Stimulated activated CD4-positive, alpha-beta T cell treated with anti-CD3 and anti-CD28 coated beads, TNF-alpha, amount 100 ng/mL, for 24 hours (primary cell): ENCODE measurements at regions not wholly inside any gene's neighbourhood (a gene's known extent, or its start where the extent isn't known, plus 50 kb on each side); places are given as distances from the start of the nearest gene placed in this dataset.
"Not testable (repeated sequence)": the region's sequence is repeated elsewhere in the genome, so short reads cannot be mapped to it uniquely, and the experiment has no call there.

Experiments
- DNase-seq, 3 experiments: peaks; one replicate each; pipeline ENCODE4 v3.0.0-alpha.2; 2020; ENCODE audit warnings: low read depth in 3 of 3

DNA sequence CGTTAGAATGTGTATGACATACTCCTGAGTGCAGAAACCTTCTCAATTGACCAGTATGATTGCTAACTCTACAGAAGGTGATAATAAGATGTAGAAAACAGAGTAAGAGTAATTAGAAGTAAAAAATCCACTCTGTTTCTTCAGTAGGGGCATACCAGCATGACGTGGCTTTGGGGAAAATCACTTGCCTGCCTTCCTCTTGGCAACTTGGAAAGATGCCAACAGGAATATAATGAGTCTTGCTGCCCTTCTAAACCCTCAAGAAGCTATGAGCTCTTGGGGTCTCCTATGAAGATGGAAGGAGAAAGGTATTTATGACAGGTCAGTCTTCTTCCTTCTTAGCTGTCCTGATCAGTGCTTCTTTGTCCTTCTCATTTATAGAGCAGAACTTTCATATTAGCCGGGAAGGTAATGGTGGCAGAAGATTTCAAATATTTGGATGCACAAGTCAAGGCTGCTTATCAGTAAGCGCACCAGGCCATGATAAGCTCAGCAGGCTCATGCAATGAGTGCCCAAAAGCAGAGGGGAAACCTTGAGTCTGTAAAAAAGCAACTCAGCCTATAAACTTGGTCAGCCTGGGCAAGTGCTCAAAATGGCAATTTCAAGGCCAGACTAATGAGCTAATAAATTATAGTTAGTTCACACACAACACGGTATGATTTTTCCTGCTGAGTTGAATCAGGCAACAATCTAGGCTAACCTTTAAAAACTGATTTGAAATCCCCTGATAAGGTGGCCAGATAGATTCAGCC is 69.7 kb upstream of the PPARGC1A start:
- no peak for DNase-seq

DNA sequence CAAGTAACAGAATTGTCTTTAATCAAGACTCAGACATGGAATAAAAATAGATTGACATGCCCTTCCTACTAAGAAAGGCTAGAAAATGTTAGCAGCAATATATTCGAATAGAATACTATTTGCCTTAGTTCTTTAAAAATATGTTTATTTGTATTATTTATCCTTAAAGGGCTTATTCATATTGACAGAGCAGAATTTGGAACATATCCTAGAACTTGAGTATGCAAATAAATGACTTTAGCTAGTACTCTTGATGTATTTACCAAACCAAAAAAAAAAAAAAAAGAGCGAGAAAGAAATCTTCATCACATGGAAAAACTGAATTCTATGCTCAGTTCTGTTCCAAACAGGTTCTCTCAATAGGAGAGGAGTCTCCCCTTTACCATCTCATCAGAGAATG is 68.9 kb upstream of the PPARGC1A start:
- no peak for DNase-seq

GRCh38 chr4:23957465-23957864 is 67.6 kb upstream of the PPARGC1A start:
- DNase-seq, result no peak

- no peak for DNase-seq
Measured at GRCh38 chr4:23956601-23957364, 66.9 kb upstream of the PPARGC1A start.

DNA sequence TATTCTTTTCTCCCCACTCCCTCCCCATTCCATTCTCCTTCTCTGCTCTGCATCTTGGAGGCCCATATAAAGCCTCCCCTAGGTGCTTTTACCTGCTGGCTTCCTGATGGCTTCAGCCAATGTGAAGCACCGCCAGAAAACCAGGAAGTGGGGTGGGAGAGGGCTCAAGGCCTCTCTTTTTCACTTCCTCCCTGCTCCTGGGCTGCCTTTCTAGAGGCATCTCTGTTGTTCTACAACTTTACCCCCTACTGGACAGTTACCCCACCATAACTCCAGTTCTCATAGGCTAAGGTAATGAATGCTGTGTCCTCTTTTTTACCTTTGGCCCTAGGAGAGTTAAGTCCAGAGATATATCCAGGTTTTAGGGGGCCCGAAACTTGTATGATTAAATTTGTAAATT is 62.4 kb upstream of the PPARGC1A start:
- no peak for DNase-seq

DNA sequence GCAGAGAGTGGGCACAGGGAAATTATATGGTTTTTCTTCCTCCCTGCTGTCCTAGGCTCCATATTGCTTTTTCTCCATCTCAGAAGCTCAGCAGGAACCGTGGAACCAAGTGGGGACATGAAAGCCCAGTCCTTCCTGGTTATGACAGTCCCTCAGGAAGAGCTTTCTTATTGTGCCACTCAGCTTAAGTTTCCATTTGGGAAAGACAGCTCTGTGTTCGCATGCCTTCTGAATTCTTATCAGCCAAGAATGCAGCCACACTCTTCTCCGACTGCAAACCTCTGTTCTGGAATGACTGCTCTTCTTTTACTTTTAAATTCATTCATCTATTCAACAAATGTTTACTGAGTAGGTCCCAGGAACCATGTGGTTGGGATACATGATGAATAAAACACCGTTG is 58.0 kb upstream of the PPARGC1A start:
- no peak for DNase-seq

DNA sequence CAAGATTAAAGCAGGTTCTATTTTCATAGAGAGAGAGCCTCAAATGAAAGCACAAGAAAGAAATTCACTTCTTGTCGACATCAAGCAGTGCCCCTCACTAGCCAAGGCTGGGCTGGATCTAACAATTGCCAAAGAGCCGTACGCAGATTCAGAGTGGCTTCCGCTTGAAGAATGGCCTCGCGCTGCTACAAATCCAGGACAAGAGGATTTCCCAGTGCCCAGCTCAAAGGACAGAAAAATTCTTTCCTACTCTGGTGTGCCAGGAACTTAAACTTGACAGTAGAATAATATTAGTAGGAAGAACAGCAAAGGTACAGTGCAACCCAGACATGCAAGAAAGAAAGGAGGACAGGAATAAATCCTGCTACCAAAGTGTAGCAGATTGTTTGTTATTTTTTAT is 56.5 kb upstream of the PPARGC1A start:
- DNase-seq, result no peak

GRCh38 chr4:23945451-23946017 is 55.7 kb upstream of the PPARGC1A start:
- no peak for DNase-seq

DNA sequence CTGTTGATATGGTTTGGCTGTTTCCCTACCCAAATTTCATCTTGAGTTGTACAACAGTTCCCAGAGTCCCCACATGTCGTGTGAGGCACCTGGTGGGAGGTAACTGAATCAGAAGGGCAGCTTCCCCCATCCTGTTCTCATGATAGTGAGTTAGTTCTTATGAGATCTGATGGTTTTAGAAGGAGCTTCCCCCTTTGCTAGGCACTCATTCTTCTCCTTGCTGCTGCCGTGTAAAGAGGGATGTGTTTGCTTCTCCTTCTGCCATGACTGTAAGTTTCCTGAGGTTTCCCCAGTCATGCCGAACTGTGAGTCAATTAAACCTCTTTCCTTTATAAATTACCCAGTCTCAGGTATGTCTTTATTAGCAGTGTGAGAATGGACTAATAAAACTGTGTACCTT is 54.7 kb upstream of the PPARGC1A start:
- not testable (repeated sequence) for DNase-seq

DNA sequence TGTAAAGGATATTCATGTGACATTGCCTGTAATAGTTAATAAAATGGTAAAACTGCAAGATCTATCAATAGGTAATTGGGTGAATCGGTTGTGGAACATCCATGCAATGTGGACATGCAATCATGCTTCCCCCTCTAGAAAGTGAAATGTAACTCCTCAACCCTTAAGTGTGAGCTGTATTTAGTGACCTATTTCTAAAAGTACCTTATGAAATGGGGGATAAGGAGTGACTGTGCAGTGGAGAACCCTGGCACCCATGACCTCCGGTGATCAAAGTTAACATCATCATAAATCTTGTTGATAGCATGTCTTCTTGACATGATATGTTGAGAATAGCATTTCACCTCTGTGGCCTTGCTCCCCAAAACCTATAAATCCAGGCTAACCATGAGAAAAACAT is 53.6 kb upstream of the PPARGC1A start:
- DNase-seq, result no peak

DNA sequence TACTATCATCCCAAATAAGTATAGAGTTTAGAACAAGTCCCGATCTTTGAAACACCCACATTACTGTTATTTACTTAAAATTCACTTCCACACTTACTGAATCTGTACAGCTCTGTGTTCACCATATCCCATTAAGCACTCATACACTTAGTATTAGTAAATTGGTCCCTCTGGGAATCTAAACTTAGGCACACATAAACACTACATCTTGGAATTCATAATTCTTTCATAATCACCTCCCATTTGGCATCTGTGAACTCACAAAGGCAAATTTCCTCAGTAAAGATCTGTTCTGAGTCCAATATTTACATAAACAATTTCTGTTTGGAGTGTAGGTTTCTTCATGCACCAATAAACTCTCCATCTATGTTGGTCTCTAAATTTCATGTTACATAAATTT is 52.6 kb upstream of the PPARGC1A start:
- DNase-seq, result no peak
